SH-SY5Y (cell line): ENCODE measurements at regions not wholly inside any gene's neighbourhood (a gene's known extent, or its start where the extent isn't known, plus 50 kb on each side); places are given as distances from the start of the nearest gene placed in this dataset.

Source experiments
- GATA2 ChIP-seq: IDR thresholded peaks from 2 replicates; pipeline ENCODE4 v1.6.1; 2011; ENCODE audit warnings: mild to moderate bottlenecking, low read depth, low read length
- GATA3 ChIP-seq: IDR thresholded peaks from 2 replicates; pipeline ENCODE4 v1.6.1; 2011; ENCODE audit warnings: low read depth, mild to moderate bottlenecking, low read length, moderate library complexity

DNA sequence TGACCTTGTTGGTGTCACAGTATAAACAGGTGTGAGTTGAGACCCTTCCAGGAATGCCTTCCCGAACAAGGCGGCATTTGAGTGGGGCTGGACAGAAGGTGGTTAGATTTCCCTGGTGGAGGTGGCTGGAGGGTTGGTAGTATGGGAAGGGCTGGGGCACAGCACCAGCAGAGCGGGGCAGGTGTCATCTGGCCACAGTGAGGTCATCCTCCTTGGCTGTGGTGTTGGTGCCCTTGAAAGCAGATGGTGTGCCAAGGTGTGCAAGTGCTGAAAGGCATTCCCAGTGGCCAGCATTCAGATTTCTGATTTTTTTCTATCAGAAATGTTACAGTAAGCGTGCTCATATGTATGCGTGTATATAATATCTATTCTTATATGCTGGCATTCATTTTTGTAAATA, 126.6 kb downstream of the LAT start:
- TF ChIP-seq GATA2 = no peak
- TF ChIP-seq GATA3 = no peak
